HUES64 (cell line): ENCODE measurements at regions not wholly inside any gene's neighbourhood (a gene's known extent, or its start where the extent isn't known, plus 50 kb on each side); places are given as distances from the start of the nearest gene placed in this dataset.
"Not testable (repeated sequence)": the region's sequence is repeated elsewhere in the genome, so short reads cannot be mapped to it uniquely, and the experiment has no call there.

Experiments used
- H3K27ac ChIP-seq: 2 replicates; pipeline ENCODE4 v1.7.0; 2013; ENCODE audit warnings: low read depth, low read length, inconsistent platforms
- H3K27me3 ChIP-seq: 2 replicates; pipeline ENCODE4 v1.6.1; 2013; ENCODE audit warnings: mild to moderate bottlenecking, low read length; ENCODE audit not compliant: insufficient read depth
- H3K36me3 ChIP-seq: 2 replicates; pipeline ENCODE4 v1.6.1; 2013; ENCODE audit warnings: mild to moderate bottlenecking, low read length; ENCODE audit not compliant: insufficient read depth
- H3K4me1 ChIP-seq: 2 replicates; pipeline ENCODE4 v1.6.1; 2013; ENCODE audit warnings: mild to moderate bottlenecking, low read length, moderate library complexity; ENCODE audit not compliant: insufficient read depth
- H3K4me3 ChIP-seq: 2 replicates; pipeline ENCODE4 v1.5.1; 2013; ENCODE audit warnings: mild to moderate bottlenecking, low read length, moderate library complexity
- H3K9ac ChIP-seq: 2 replicates; pipeline ENCODE4 v1.6.1; 2013; ENCODE audit warnings: mild to moderate bottlenecking, low read depth, low read length
- H3K9me3 ChIP-seq: 2 replicates; pipeline ENCODE4 v1.6.1; 2013; ENCODE audit warnings: low read depth, low read length; ENCODE audit not compliant: insufficient read depth
- WGBS: fragments of 150-250, 120-280 bp; methylation state at CpG from one replicate; pipeline ENCODE4 v1.1.7; 2013; ENCODE audit warnings: missing lambda C conversion rate; 5-methylcytosine and 5-hydroxymethylcytosine counted together

DNA sequence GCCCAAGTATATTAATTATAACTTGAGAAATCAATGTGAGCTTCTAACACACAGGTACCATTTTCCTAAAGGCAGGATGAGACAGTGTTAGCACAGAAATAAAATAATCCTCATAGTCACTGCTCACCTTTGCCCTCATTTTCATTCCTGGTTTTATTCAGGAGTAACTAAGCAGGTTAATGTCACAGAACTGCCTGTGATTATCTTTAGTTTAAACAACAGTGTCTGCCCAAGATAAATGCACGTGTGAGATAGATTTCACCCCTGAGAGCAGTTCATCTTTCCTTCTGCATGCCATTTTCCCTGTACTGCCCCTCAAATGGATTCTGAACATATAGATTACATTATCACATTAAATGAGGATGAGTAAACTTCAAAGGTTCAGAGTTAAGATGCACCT, 250.7 kb downstream of the RMST start:
- WGBS, result 84% methylated on average over 1 of the region's 1 CpG
- Histone ChIP-seq H3K9me3 (no peaks in the 10 kb centered on the region), H3K4me3 (no peak overlapping the region), H3K27ac (peak overlapping the region; percentile 26; the same call in 1 of the 2 replicates), H3K27me3 (no peaks in the 10 kb centered on the region), H3K4me1 (peaks cover 22% of the 10 kb centered on the region), H3K9ac (no peak overlapping the region), H3K36me3 (no peaks in the 10 kb centered on the region)

GRCh38 chr12:97714107-97714563, 251.5 kb downstream of the RMST start:
- no peak overlapping the region for H3K27ac ChIP-seq
- H3K4me3 ChIP-seq, result no peak overlapping the region
- no peaks in the 10 kb centered on the region for H3K36me3 ChIP-seq
- H3K4me1 ChIP-seq, result peaks cover 23% of the 10 kb centered on the region
- H3K9me3 ChIP-seq, result no peaks in the 10 kb centered on the region
- no peaks in the 10 kb centered on the region for H3K27me3 ChIP-seq
- H3K9ac ChIP-seq, result no peak overlapping the region
- 91% methylated on average over 4 of the region's 4 CpGs for WGBS

GRCh38 chr12:97716356-97716755, 253.8 kb downstream of the RMST start:
- Histone ChIP-seq H3K36me3 (no peaks in the 10 kb centered on the region), H3K9ac (no peak overlapping the region), H3K27me3 (no peaks in the 10 kb centered on the region), H3K4me3 (no peak overlapping the region), H3K27ac (no peak overlapping the region), H3K4me1 (peaks cover 31% of the 10 kb centered on the region), H3K9me3 (no peaks in the 10 kb centered on the region)
- 88% methylated on average over 1 of the region's 1 CpG for whole genome bisulfite sequencing

DNA sequence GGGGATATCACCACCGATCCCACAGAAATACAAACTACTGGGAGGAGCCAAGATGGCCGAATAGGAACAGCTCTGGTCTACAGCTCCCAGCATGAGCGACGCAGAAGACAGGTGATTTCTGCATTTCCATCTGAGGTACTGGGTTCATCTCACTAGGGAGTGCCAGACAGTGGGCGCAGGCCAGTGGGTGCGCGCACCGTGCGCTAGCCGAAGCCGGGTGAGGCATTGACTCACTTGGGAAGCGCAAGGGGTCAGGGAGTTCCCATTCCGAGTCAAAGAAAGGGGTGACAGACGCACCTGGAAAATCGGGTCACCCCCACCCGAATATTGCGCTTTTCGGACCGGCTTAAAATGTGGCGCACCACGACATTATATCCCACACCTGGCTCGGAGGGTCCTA, 261.2 kb downstream of the RMST start:
- not testable (repeated sequence) for H3K9ac ChIP-seq, H3K36me3 ChIP-seq, H3K27me3 ChIP-seq, H3K4me1 ChIP-seq, H3K27ac ChIP-seq, H3K9me3 ChIP-seq, H3K4me3 ChIP-seq
- 96% methylated on average over 22 of the region's 22 CpGs for WGBS

- Histone ChIP-seq H3K9ac (no peak overlapping the region), H3K4me1 (no peaks in the 10 kb centered on the region), H3K36me3 (no peaks in the 10 kb centered on the region), H3K9me3 (no peaks in the 10 kb centered on the region), H3K27ac (no peak overlapping the region), H3K4me3 (no peak overlapping the region), H3K27me3 (no peaks in the 10 kb centered on the region)
- 96% methylated on average over 4 of the region's 5 CpGs for WGBS
Measured at GRCh38 chr12:97745406-97746101, 282.9 kb downstream of the RMST start.

DNA sequence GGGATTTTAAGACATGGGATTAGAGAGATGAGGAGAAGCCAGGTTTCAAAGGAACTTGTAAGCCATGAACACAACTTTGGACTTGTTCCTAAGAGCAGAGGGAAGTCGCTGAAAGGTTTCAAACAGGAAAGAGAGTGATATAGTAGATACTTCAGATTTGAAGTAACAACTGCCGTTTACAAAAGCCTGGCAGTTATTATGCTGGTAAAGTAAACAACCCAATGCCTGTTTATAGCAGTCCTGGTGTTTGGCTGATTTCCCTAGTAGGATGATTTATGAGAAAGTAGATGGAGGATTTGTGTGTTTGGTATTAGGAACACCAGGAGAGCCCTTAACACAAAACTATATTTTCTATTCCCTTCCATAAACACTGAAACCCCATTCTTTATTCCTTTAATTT, 285.7 kb downstream of the RMST start:
- H3K27ac ChIP-seq, result no peak overlapping the region
- no peak overlapping the region for H3K9ac ChIP-seq
- 96% methylated on average over 2 of the region's 2 CpGs for WGBS
- H3K9me3 ChIP-seq, result no peaks in the 10 kb centered on the region
- H3K36me3 ChIP-seq, result no peaks in the 10 kb centered on the region
- H3K4me1 ChIP-seq, result no peaks in the 10 kb centered on the region
- H3K27me3 ChIP-seq, result no peaks in the 10 kb centered on the region
- no peak overlapping the region for H3K4me3 ChIP-seq

- Histone ChIP-seq H3K4me1 (no peaks in the 10 kb centered on the region), H3K36me3 (no peaks in the 10 kb centered on the region), H3K27ac (no peak overlapping the region), H3K27me3 (no peaks in the 10 kb centered on the region), H3K9ac (no peak overlapping the region), H3K4me3 (no peak overlapping the region), H3K9me3 (no peaks in the 10 kb centered on the region)
- 96% methylated on average over 3 of the region's 3 CpGs for WGBS
Measured at GRCh38 chr12:97751704-97752103, 289.1 kb downstream of the RMST start.

DNA sequence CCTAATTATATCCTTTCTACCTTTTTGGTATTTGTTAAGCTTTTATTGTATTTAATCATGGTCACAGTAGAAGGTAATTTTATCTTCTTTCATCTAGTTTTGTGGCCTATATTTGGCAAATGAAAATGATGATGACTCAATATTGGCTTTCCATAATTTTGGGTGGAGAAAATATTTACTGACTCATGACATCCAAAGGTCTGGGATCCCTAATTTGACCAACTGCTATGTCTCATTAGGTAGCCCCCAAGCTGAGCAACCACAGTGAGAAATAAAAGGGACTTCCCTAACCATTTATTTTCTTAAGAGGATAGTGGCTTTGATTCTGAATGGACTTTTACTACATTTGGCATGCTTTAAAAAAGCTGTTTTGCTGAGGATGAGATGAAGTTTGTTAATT, 289.5 kb downstream of the RMST start:
- Histone ChIP-seq H3K9me3 (no peaks in the 10 kb centered on the region), H3K4me3 (no peak overlapping the region), H3K27ac (no peak overlapping the region), H3K27me3 (no peaks in the 10 kb centered on the region), H3K4me1 (no peaks in the 10 kb centered on the region), H3K36me3 (no peaks in the 10 kb centered on the region), H3K9ac (no peak overlapping the region)

DNA sequence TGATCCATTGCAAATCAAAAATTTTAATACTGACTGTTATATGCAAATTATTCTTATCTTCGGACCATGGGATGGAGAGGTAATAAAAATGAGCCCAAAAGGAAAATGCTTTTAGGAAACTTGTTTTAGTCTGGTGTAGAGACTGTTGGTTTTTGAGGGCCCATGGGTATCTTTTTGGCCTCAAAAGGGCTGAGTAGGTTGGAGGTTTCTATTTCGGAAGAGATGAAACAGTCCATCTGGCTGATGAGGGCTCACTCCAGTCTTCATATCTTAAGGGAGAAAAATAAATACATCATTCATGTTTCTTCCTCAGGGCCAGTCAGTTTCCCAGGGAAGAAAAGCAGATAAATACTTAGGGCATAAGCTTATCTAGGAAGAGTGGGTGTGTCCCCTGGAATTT, 290.7 kb downstream of the RMST start:
- no peak overlapping the region for H3K9ac ChIP-seq
- WGBS, result 100% methylated on average over 2 of the region's 2 CpGs
- H3K36me3 ChIP-seq, result no peaks in the 10 kb centered on the region
- H3K4me3 ChIP-seq, result no peak overlapping the region
- no peaks in the 10 kb centered on the region for H3K4me1 ChIP-seq
- no peak overlapping the region for H3K27ac ChIP-seq
- H3K9me3 ChIP-seq, result no peaks in the 10 kb centered on the region
- H3K27me3 ChIP-seq, result no peaks in the 10 kb centered on the region

GRCh38 chr12:97754306-97754705, 291.7 kb downstream of the RMST start:
- no peak overlapping the region for H3K27ac ChIP-seq
- H3K36me3 ChIP-seq, result no peaks in the 10 kb centered on the region
- no peak overlapping the region for H3K4me3 ChIP-seq
- 92% methylated on average over 1 of the region's 3 CpGs for WGBS
- no peak overlapping the region for H3K9ac ChIP-seq
- no peaks in the 10 kb centered on the region for H3K4me1 ChIP-seq
- H3K27me3 ChIP-seq, result no peaks in the 10 kb centered on the region
- no peaks in the 10 kb centered on the region for H3K9me3 ChIP-seq

- WGBS, result 90% methylated on average over 8 of the region's 10 CpGs
- H3K36me3 ChIP-seq, result no peaks in the 10 kb centered on the region
- no peak overlapping the region for H3K27ac ChIP-seq
- no peak overlapping the region for H3K9ac ChIP-seq
- no peak overlapping the region for H3K4me3 ChIP-seq
- no peaks in the 10 kb centered on the region for H3K9me3 ChIP-seq
- no peaks in the 10 kb centered on the region for H3K27me3 ChIP-seq
- no peaks in the 10 kb centered on the region for H3K4me1 ChIP-seq
Measured at GRCh38 chr12:97756066-97756666, 293.6 kb downstream of the RMST start.
